ENCODE measurements at regions not wholly inside any gene's neighbourhood (a gene's known extent, or its start where the extent isn't known, plus 50 kb on each side); places are given as distances from the start of the nearest gene placed in this dataset.

DNA sequence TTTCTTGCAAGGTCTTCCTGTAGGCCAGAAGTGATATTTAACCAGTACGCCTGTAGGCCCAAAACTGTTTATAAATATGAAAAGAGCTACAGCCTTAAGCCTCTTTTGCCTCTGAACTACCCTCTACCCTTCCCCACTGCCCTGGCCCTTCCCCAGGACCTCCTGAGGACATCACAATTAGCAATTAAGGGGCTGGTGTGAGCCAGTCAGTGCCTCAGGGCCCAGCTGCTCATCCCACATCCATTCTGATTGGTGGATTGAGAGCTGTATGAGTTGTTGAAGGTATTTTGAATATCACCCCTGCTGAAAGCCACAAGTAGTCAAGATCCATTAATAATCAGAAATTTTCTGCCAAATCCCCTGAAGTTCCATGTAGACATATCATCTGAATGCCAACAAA is 126.3 kb upstream of the TACR1 start:
- no TSS peak for BruUV-seq (replicated peaks)
- TF ChIP-seq EZH2phosphoT487 (IDR thresholded peaks at IDR 0.05; ENCODE audit: borderline replicate concordance, low read depth, low read length), result no peak
- Histone ChIP-seq H3K4me3 (ENCODE audit: low read depth, low read length, poor library complexity, severe bottlenecking) (no peak overlapping the region), H4K20me1 (ENCODE audit: insufficient read depth, low read length) (no peaks in the 10 kb centered on the region), H3K9me3 (ENCODE audit: low read length) (no peaks in the 10 kb centered on the region), H3K4me1 (ENCODE audit: insufficient read depth, low read length, poor library complexity, severe bottlenecking) (no peaks in the 10 kb centered on the region), H2AFZ (ENCODE audit: low read length) (no peak overlapping the region), H3K79me2 (ENCODE audit: insufficient read depth, low read depth, low read length) (no peaks in the 10 kb centered on the region), H3K9me2 (ENCODE audit: insufficient read depth, low read length) (no peaks in the 10 kb centered on the region), H3K36me3 (ENCODE audit: insufficient read depth, low read length) (no peaks in the 10 kb centered on the region), H3K27ac (ENCODE audit: low read depth, low read length, poor library complexity, severe bottlenecking) (no peak overlapping the region), H3K4me2 (ENCODE audit: low read length) (no peak overlapping the region)
- no peak for DNase-seq (ENCODE audit: low spot score)
- CTCF ChIA-PET (ENCODE audit: unreplicated experiment), result no interaction called here
- POLR2A ChIA-PET, result interaction anchor here (0.6 to 0.7 kb wide), 2 partner anchors 29 to 102 kb away, joined by 3 to 4 read pairs; no protein-coding TSS in a partner anchor
- intact Hi-C loops (cut with micrococcal nuclease; ENCODE audit: unreplicated experiment), result no loop called here

GRCh38 chr2:75324861-75325284 is 125.6 kb upstream of the TACR1 start:
- CTCF ChIA-PET (ENCODE audit: unreplicated experiment), result no interaction called here
- Histone ChIP-seq H3K9me2 (ENCODE audit: insufficient read depth, low read length) (no peaks in the 10 kb centered on the region), H3K4me2 (ENCODE audit: low read length) (no peak overlapping the region), H4K20me1 (ENCODE audit: insufficient read depth, low read length) (no peaks in the 10 kb centered on the region), H3K4me3 (ENCODE audit: low read depth, low read length, poor library complexity, severe bottlenecking) (no peak overlapping the region), H3K9me3 (ENCODE audit: low read length) (no peaks in the 10 kb centered on the region), H3K4me1 (ENCODE audit: insufficient read depth, low read length, poor library complexity, severe bottlenecking) (no peaks in the 10 kb centered on the region), H3K79me2 (ENCODE audit: insufficient read depth, low read depth, low read length) (no peaks in the 10 kb centered on the region), H3K36me3 (ENCODE audit: insufficient read depth, low read length) (no peaks in the 10 kb centered on the region), H2AFZ (ENCODE audit: low read length) (no peak overlapping the region), H3K27ac (ENCODE audit: low read depth, low read length, poor library complexity, severe bottlenecking) (no peak overlapping the region)
- POLR2A ChIA-PET, result interaction anchor here (0.6 to 0.7 kb wide), 2 partner anchors 29 to 53 kb away, joined by 3 read pairs; no protein-coding TSS in a partner anchor
- DNase-seq (ENCODE audit: low spot score), result no peak
- no TSS peak for BruUV-seq (replicated peaks)
- intact Hi-C loops (cut with micrococcal nuclease; ENCODE audit: unreplicated experiment), result no loop called here
- TF ChIP-seq EZH2phosphoT487 (IDR thresholded peaks at IDR 0.05; ENCODE audit: borderline replicate concordance, low read depth, low read length), result no peak
- TF ChIP-seq, protein P1, sequence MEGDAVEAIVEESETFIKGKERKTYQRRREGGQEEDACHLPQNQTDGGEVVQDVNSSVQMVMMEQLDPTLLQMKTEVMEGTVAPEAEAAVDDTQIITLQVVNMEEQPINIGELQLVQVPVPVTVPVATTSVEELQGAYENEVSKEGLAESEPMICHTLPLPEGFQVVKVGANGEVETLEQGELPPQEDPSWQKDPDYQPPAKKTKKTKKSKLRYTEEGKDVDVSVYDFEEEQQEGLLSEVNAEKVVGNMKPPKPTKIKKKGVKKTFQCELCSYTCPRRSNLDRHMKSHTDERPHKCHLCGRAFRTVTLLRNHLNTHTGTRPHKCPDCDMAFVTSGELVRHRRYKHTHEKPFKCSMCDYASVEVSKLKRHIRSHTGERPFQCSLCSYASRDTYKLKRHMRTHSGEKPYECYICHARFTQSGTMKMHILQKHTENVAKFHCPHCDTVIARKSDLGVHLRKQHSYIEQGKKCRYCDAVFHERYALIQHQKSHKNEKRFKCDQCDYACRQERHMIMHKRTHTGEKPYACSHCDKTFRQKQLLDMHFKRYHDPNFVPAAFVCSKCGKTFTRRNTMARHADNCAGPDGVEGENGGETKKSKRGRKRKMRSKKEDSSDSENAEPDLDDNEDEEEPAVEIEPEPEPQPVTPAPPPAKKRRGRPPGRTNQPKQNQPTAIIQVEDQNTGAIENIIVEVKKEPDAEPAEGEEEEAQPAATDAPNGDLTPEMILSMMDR (conservative IDR thresholded peaks at IDR 0.05; ENCODE audit: low read length), result no peak

- POLR2A ChIA-PET, result no interaction called here
Measured at GRCh38 chr2:75324141-75324540, 124.8 kb upstream of the TACR1 start.

More at GRCh38 chr2:75324141-75324540, 124.8 kb upstream of the TACR1 start:
- no peak for DNase-seq (ENCODE audit: low spot score)
- CTCF ChIA-PET (ENCODE audit: unreplicated experiment), result no interaction called here
- no peak for TF ChIP-seq EZH2phosphoT487 (IDR thresholded peaks at IDR 0.05; ENCODE audit: borderline replicate concordance, low read depth, low read length)
- TF ChIP-seq, protein P1 (conservative IDR thresholded peaks at IDR 0.05; ENCODE audit: low read length), result no peak
- BruUV-seq (replicated peaks), result no TSS peak
- Histone ChIP-seq H3K9me3 (ENCODE audit: low read length) (no peaks in the 10 kb centered on the region), H3K4me3 (ENCODE audit: low read depth, low read length, poor library complexity, severe bottlenecking) (no peak overlapping the region), H4K20me1 (ENCODE audit: insufficient read depth, low read length) (no peaks in the 10 kb centered on the region), H3K27ac (ENCODE audit: low read depth, low read length, poor library complexity, severe bottlenecking) (no peak overlapping the region), H3K9me2 (ENCODE audit: insufficient read depth, low read length) (no peaks in the 10 kb centered on the region), H2AFZ (ENCODE audit: low read length) (no peak overlapping the region), H3K4me1 (ENCODE audit: insufficient read depth, low read length, poor library complexity, severe bottlenecking) (no peaks in the 10 kb centered on the region), H3K4me2 (ENCODE audit: low read length) (no peak overlapping the region), H3K79me2 (ENCODE audit: insufficient read depth, low read depth, low read length) (no peaks in the 10 kb centered on the region), H3K36me3 (ENCODE audit: insufficient read depth, low read length) (no peaks in the 10 kb centered on the region)
- intact Hi-C loops (cut with micrococcal nuclease; ENCODE audit: unreplicated experiment), result no loop called here

Measured in OCI-LY7 (cell line).